T-helper 2 cell treated with Interferon-gamma antibody and Interleukin-4, amounts not matched to agents 5 μg/mL and 100 μg/mL, for 36 hours (primary cell): ENCODE measurements at regions not wholly inside any gene's neighbourhood (a gene's known extent, or its start where the extent isn't known, plus 50 kb on each side); places are given as distances from the start of the nearest gene placed in this dataset.
"Not testable (repeated sequence)": the region's sequence is repeated elsewhere in the genome, so short reads cannot be mapped to it uniquely, and the experiment has no call there.

Experiments
- DNase-seq: peaks from one replicate; pipeline ENCODE4 v3.0.0; 2021; ENCODE audit warnings: low spot score
- H3K27ac Mint-ChIP-seq: one replicate; pipeline ENCODE4 v1.8.0; 2021; ENCODE audit warnings: mild to moderate bottlenecking, mixed read lengths
- H3K27me3 Mint-ChIP-seq: one replicate; pipeline ENCODE4 v1.8.0; 2021; ENCODE audit warnings: low read depth, mixed read lengths
- H3K36me3 Mint-ChIP-seq: one replicate; pipeline ENCODE4 v1.8.0; 2021; ENCODE audit warnings: low read depth, mixed read lengths
- H3K4me1 Mint-ChIP-seq: one replicate; pipeline ENCODE4 v1.8.0; 2021; ENCODE audit warnings: low read depth, mixed read lengths
- H3K4me3 Mint-ChIP-seq: one replicate; pipeline ENCODE4 v1.8.0; 2022; ENCODE audit warnings: mild to moderate bottlenecking, moderate library complexity, mixed read lengths
- H3K9me3 Mint-ChIP-seq: one replicate; pipeline ENCODE4 v1.8.0; 2021; ENCODE audit warnings: mixed read lengths

GRCh38 chr2:242004223-242004901 is 134.8 kb downstream of the RTP5 start:
- Mint-ChIP-seq H3K27ac (no peak overlapping the region), H3K27me3 (peaks cover 3% of the 10 kb centered on the region), H3K4me1 (peaks cover 2% of the 10 kb centered on the region), H3K4me3 (no peak overlapping the region), H3K36me3 (no peaks in the 10 kb centered on the region), H3K9me3 (no peaks in the 10 kb centered on the region)
- DNase-seq, result no peak

- DNase-seq, result no peak
- Mint-ChIP-seq H3K4me3 (no peak overlapping the region), H3K36me3 (no peaks in the 10 kb centered on the region), H3K27ac (no peak overlapping the region), H3K4me1 (peaks cover 2% of the 10 kb centered on the region), H3K27me3 (peaks cover 3% of the 10 kb centered on the region), H3K9me3 (no peaks in the 10 kb centered on the region)
Observed at GRCh38 chr2:242004902-242005230, 135.3 kb downstream of the RTP5 start.

- not testable (repeated sequence) for H3K27me3 Mint-ChIP-seq, DNase-seq, H3K36me3 Mint-ChIP-seq, H3K4me3 Mint-ChIP-seq, H3K27ac Mint-ChIP-seq, H3K9me3 Mint-ChIP-seq, H3K4me1 Mint-ChIP-seq
Observed at GRCh38 chr2:242006091-242006634, 136.6 kb downstream of the RTP5 start.

- H3K4me1 Mint-ChIP-seq, DNase-seq, H3K27me3 Mint-ChIP-seq, H3K9me3 Mint-ChIP-seq, H3K36me3 Mint-ChIP-seq, H3K4me3 Mint-ChIP-seq, H3K27ac Mint-ChIP-seq: not testable (repeated sequence)
Observed at GRCh38 chr2:242008908-242009307, 139.4 kb downstream of the RTP5 start.

GRCh38 chr2:242009846-242010245 is 140.3 kb downstream of the RTP5 start:
- H3K36me3 Mint-ChIP-seq, DNase-seq, H3K9me3 Mint-ChIP-seq, H3K27me3 Mint-ChIP-seq, H3K4me1 Mint-ChIP-seq, H3K4me3 Mint-ChIP-seq, H3K27ac Mint-ChIP-seq: not testable (repeated sequence)

GRCh38 chr2:242010252-242011166 is 141.0 kb downstream of the RTP5 start:
- not testable (repeated sequence) for DNase-seq, H3K4me1 Mint-ChIP-seq, H3K27ac Mint-ChIP-seq, H3K27me3 Mint-ChIP-seq, H3K36me3 Mint-ChIP-seq, H3K4me3 Mint-ChIP-seq, H3K9me3 Mint-ChIP-seq

GRCh38 chr2:242011167-242011513 is 141.6 kb downstream of the RTP5 start:
- H3K27me3 Mint-ChIP-seq, result no peaks in the 10 kb centered on the region
- no peak overlapping the region for H3K4me3 Mint-ChIP-seq
- H3K9me3 Mint-ChIP-seq, result no peaks in the 10 kb centered on the region
- no peak overlapping the region for H3K27ac Mint-ChIP-seq
- peaks cover 5% of the 10 kb centered on the region for H3K4me1 Mint-ChIP-seq
- DNase-seq, result peak; percentile 12
- H3K36me3 Mint-ChIP-seq, result no peaks in the 10 kb centered on the region

- Mint-ChIP-seq H3K36me3 (no peaks in the 10 kb centered on the region), H3K27ac (no peak overlapping the region), H3K9me3 (no peaks in the 10 kb centered on the region), H3K27me3 (no peaks in the 10 kb centered on the region), H3K4me1 (peaks cover 5% of the 10 kb centered on the region), H3K4me3 (no peak overlapping the region)
- DNase-seq, result no peak
Observed at GRCh38 chr2:242011516-242011915, 142.0 kb downstream of the RTP5 start.

GRCh38 chr2:242011991-242012764 is 142.6 kb downstream of the RTP5 start:
- no peaks in the 10 kb centered on the region for H3K27me3 Mint-ChIP-seq
- no peak overlapping the region for H3K4me3 Mint-ChIP-seq
- no peak for DNase-seq
- no peaks in the 10 kb centered on the region for H3K36me3 Mint-ChIP-seq
- H3K27ac Mint-ChIP-seq, result no peak overlapping the region
- H3K4me1 Mint-ChIP-seq, result peaks cover 5% of the 10 kb centered on the region
- no peaks in the 10 kb centered on the region for H3K9me3 Mint-ChIP-seq

- H3K27ac Mint-ChIP-seq, result no peak overlapping the region
- no peak for DNase-seq
- H3K4me3 Mint-ChIP-seq, result no peak overlapping the region
- H3K36me3 Mint-ChIP-seq, result no peaks in the 10 kb centered on the region
- H3K27me3 Mint-ChIP-seq, result no peaks in the 10 kb centered on the region
- H3K9me3 Mint-ChIP-seq, result no peaks in the 10 kb centered on the region
- H3K4me1 Mint-ChIP-seq, result peaks cover 5% of the 10 kb centered on the region
Observed at GRCh38 chr2:242012956-242013764, 143.6 kb downstream of the RTP5 start.

- Mint-ChIP-seq H3K9me3 (no peaks in the 10 kb centered on the region), H3K4me1 (peaks cover 5% of the 10 kb centered on the region), H3K27me3 (peaks cover under 1% of the 10 kb centered on the region), H3K4me3 (no peak overlapping the region), H3K36me3 (no peaks in the 10 kb centered on the region), H3K27ac (no peak overlapping the region)
- DNase-seq, result no peak
Observed at GRCh38 chr2:242013771-242014170, 144.2 kb downstream of the RTP5 start.

GRCh38 chr2:242015108-242016065 is 145.9 kb downstream of the RTP5 start:
- no peak for DNase-seq
- Mint-ChIP-seq H3K4me3 (no peak overlapping the region), H3K4me1 (peaks cover 5% of the 10 kb centered on the region), H3K27ac (no peak overlapping the region), H3K36me3 (no peaks in the 10 kb centered on the region), H3K9me3 (no peaks in the 10 kb centered on the region), H3K27me3 (peaks cover 9% of the 10 kb centered on the region)
